ENCODE measurements at regions not wholly inside any gene's neighbourhood (a gene's known extent, or its start where the extent isn't known, plus 50 kb on each side); places are given as distances from the start of the nearest gene placed in this dataset.

- no peak for TF ChIP-seq REST (IDR thresholded peaks at IDR 0.05; ENCODE audit: low read depth, low read length)
- TF ChIP-seq RXRA (IDR thresholded peaks at IDR 0.05; ENCODE audit: borderline replicate concordance, low read depth): no peak
- TF ChIP-seq MXI1 (IDR thresholded peaks at IDR 0.05; ENCODE audit: low read depth, low read length): no peak
- no peak for TF ChIP-seq YY1 (IDR thresholded peaks at IDR 0.05; ENCODE audit: low read depth)
These were observed 153.8 kb downstream of the C9orf50 start (continued) for GRCh38 chr9:129467004-129467588.

GRCh38 chr9:129465834-129466535, 154.9 kb downstream of the C9orf50 start:
- 81% methylated on average over 14 of the region's 14 CpGs for WGBS (ENCODE audit: low lambda C conversion rate)
- no peak for TF ChIP-seq TCF12 (IDR thresholded peaks at IDR 0.05)
- no peak for TF ChIP-seq JUND (IDR thresholded peaks at IDR 0.05)
- no peak for TF ChIP-seq USF1 (IDR thresholded peaks at IDR 0.05; ENCODE audit: borderline replicate concordance, low read depth)
- no peak for TF ChIP-seq IRF3 (IDR thresholded peaks at IDR 0.05; ENCODE audit: low read depth, low read length)
- TF ChIP-seq POLR2AphosphoS5 (IDR thresholded peaks at IDR 0.05; ENCODE audit: low read depth, low read length): no peak
- H3K27ac ChIP-seq (ENCODE audit: low read depth in 2 of 2, low read length in 1 of 2): peak overlapping the region in 1 of 2 experiments; percentile 7; a peak in 1 of 4 replicates
- no peaks in the 10 kb centered on the region for H3K27me3 ChIP-seq (ENCODE audit: insufficient read depth)
- H3K9me2 ChIP-seq: no peaks in the 10 kb centered on the region
- H3K4me1 ChIP-seq (ENCODE audit: control insufficient read depth in 1 of 2, insufficient read depth in 2 of 2, low read depth in 1 of 2, low read length in 1 of 2): peaks cover 20 to 33% of the 10 kb centered on the region in 2 experiments; a peak in 3 of 4 replicates
- no peaks in the 10 kb centered on the region for H3K9me3 ChIP-seq
- H3K79me2 ChIP-seq (ENCODE audit: insufficient read depth): no peaks in the 10 kb centered on the region
- H3K4me3 ChIP-seq (ENCODE audit: low read depth in 2 of 2, low read length in 1 of 2): no peak overlapping the region
- H3K9ac ChIP-seq: no peak overlapping the region
- H3K36me3 ChIP-seq (replicated peaks in 1 of 2; ENCODE audit: control insufficient read depth in 1 of 2, insufficient read depth in 2 of 2, low read length in 1 of 2): no peaks in the 10 kb centered on the region
- POLR2A ChIA-PET: interaction anchor here (0.7 to 2.4 kb wide), 3 partner anchors 16 to 292 kb away, joined by 3 to 13 read pairs (median 3); no protein-coding TSS in a partner anchor
- CTCF ChIA-PET: interaction anchor here (1.3 to 1.6 kb wide), 2 partner anchors 10 to 146 kb away, joined by 3 to 5 read pairs; no protein-coding TSS in a partner anchor
- no peak overlapping the region for H2AFZ ChIP-seq (ENCODE audit: low read depth)
- no peak overlapping the region for H3K4me2 ChIP-seq
- H4K20me1 ChIP-seq (ENCODE audit: insufficient read depth): no peaks in the 10 kb centered on the region
- no peak for DNase-seq
- H3F3A ChIP-seq (replicated peaks; ENCODE audit: insufficient read depth): peaks cover 7% of the 10 kb centered on the region
